HG03097 (cell line): ENCODE measurements at regions not wholly inside any gene's neighbourhood (a gene's known extent, or its start where the extent isn't known, plus 50 kb on each side); places are given as distances from the start of the nearest gene placed in this dataset.

ENCODE experiments used
- ATAC-seq: cut with Tn5 transposase; IDR thresholded peaks from one replicate; pipeline ENCODE4 v1.9.1; 2021; ENCODE audit not compliant: unreplicated experiment, low FRiP score

DNA sequence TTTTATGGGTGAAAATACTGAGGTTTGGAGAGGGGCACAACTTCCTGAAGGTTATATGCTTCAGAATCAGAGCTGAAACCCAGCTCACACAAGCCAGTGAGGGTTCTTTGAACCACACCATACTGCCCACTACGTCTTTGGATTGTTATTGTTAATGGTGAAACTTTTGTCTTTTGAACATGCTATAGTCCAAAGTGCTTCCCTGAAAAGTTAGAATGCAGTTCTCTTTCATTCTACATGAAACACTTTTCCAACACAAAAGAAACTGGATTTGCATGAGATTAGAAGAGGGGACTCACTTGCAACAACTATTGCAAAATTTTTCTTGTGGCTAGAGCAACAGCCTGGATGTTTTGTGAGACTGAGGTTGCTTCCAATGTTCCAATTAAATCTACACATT is 473.6 kb downstream of the SOX2 start:
- ATAC-seq = no peak

DNA sequence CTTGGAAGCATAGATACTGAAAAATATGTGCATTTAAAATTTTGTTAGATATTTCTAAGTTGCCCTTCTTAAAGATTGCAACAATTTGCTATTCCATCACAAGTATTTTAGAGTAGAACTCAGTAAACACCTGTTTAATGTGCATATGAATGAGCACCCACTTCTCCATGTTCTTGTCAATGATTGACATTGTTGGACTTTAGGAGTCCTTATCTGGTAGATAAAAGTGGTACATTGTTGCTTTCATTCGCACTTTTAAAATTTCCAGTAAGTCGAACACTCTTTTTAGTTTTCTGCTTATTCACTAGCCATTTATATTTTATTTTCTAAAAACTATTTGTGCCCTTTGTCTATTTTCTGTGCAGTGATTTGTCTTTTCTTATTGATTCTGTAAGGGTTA is 478.3 kb downstream of the SOX2 start:
- ATAC-seq = no peak

DNA sequence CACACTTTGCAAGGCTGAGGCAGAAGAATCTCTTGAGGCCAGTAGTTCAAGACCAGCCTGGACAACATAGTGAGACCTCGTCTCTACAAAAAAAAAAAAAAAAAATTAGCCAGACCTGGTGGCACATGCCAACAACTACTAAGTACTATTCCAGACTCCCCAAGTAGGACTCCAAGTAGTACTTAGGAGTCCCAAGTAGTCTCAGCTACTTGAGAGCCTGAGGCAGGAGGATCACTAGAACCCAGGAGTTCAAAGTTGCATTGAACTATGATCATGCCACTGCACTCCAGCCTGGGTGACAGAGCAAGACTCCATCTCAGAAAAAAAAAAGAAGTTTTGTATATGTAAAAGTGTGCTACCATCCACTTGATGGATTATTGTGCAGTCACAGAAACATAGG is 486.6 kb downstream of the SOX2 start:
- no peak for ATAC-seq

DNA sequence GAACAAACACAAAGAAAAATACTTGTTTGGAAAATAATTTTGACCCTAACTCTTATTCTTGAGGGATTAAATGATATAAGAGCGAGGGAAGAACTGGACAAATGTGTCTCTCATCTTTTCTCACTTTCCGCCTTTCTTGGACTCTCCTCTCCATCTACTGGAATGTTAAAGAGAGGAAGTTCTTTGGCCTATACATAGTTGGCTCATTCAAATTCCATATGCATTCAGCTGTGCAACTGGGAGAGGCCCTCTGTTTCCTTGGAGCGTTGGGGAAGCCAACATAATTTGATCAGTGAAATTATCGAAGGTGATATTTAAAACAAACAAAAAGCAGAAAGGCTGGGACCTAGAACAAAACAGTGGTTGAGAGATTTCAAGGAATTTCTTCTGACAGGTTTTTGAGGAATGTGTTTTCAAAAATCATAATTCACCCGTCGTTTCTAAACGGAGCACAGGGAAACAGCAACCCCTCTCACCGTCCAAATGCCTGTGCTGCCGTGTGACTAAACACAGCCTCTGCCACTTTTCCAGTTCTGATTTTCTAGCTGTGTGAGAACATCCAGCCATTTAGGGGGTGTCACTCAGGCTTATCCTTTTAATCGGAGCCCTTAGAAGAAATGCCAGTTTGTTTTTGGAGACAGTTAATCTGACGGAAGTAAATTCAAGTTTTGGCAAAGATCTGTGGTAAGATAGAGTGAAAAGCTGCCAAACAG is 489.9 kb downstream of the SOX2 start:
- no peak for ATAC-seq

DNA sequence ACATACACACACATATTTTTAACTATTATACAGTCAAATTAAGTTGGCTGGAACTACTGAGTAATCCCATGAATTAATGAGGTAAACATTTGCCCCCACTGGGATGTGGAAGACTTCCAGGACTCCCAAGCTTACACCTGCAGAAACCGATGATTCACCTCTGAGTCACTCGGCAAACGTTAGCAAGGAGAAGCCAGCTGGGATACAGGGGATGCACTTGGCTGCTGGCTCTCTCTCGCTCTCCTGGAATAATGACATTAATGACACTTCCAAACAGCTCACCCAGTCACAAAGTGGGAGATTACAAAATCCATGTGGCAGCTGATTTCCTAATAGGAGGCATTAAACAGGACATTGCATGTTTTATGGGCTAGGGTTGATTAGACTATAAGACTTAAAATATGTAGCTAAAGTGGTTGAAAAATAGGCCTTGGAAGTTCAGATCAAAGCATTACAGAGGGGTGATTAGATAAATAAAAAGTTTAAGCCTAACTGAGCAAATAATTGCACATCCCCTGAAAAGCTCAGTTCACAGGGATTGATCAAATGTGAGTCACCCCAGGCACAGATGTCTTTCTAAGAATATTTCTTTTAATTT is 500.9 kb downstream of the SOX2 start:
- ATAC-seq = no peak

DNA sequence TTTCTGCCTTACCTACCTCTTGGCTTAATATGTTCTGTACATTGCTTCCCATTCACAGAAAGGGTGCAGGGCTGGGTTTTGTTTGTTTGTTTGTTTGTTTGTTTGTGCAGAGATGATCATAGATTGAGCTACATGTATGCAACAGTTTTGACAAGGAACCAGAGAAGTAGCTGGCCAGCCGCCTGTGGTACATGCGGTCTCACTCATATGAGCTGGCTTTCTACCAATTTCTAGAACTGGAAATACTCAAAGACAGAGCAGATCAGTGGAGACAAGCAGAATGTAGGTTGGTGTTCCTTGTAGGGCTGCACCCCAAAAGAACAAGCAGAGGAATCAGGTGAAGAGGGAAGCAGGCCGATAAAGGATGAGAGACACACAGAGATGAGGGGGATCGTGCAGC is 502.7 kb downstream of the SOX2 start:
- no peak for ATAC-seq

DNA sequence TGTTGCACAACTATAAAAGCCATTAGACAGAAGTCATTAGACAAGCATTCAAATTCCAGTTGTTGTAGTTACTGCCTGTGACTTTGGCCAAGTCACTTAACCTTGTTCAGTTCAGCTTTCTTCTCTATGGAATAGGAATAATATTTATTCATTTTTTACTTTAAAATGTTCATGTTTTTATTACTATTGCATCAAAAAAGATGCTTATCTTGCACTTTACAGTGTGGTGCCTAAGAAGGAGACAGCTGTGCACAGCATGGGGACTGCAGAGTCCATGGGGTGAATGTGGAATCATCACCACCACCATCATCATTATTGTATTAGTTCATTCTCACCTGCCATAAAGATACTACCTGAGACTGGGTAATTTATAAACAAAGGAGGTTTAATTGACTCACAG is 504.2 kb downstream of the SOX2 start:
- ATAC-seq = no peak

DNA sequence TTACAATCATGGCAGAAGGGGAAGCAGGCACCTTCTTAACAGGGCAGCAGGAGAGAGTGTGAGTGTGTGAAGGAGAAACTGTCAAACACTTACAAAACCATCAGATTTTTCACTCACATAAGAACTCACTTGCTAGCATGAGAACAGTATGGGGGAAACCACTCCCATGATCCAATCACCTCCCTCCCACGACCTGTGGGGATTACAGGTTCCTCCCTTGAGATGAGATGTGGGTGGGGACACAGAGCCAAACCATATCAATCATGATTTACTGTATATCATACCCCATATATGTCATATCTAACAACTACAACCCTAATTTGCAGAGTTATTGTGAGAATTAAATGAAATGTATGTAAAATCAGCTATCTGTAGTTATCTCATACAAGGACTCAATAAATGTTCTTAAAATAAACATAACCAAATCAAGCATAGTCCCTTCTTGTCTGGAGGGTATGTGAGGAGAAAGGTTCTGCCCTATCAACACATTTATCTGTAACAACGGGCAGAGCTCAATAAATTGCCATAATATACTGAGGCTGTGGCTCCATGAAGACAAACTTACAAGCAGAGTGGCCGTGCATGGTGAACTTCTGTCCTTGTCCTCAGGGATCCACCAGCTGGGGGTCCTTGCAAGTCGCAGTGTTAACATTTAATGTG is 504.7 kb downstream of the SOX2 start:
- ATAC-seq = no peak

DNA sequence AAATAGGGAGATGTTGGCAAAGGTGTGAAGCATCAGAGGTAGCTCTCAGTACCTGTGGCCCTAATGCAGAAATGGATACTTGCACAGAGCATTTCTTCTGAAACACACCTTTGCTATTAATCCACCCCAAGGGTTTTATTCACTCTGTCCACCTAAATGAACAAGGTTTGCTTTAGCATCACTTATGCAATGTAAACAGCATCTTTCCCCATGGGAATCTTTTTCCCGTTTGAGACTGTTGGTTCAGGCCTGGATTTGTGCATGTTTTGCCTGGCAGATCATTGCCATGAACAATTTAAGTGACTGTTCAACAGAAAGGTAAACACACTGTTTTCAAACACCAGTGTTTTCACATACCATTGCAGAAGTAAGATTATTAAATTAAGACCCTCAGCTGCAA is 508.3 kb downstream of the SOX2 start:
- ATAC-seq = no peak

DNA sequence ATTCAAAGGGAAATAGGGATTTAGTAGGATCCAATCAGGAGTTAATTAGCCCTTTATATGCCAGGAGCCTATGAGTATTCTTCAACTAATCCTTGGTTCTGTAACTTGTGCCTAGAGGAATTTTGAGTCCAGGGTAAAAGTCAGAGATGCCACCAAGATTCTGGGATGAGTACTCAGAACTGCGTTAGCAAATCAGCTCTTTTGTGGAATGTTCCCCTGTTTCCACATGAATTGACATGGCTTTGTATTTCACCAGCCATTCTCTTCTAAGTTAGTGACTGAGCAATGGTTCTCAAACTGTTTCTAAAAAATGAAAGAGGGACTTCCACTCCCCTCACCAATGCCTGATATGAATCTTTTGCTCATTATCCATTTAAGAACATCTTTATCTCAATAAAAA is 508.7 kb downstream of the SOX2 start:
- no peak for ATAC-seq

DNA sequence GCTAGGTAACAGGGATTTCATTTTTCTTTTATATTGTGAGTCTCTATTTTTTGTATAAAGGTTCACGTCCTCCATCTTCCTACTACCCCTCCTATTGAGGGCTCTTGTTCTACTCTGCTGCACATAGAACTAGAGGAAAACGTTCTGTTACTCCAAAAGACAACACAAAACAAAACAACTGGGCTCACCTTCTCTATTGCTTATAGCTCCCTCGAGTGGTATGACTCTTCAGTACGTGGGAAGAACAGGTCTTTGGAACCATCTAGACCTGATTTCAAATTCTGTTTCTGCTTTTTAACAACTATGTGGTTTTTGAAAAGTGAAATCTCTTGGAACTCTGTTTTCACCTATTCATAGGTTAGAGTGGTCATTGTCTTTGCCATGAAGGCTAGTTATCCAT is 515.3 kb downstream of the SOX2 start:
- ATAC-seq = no peak

DNA sequence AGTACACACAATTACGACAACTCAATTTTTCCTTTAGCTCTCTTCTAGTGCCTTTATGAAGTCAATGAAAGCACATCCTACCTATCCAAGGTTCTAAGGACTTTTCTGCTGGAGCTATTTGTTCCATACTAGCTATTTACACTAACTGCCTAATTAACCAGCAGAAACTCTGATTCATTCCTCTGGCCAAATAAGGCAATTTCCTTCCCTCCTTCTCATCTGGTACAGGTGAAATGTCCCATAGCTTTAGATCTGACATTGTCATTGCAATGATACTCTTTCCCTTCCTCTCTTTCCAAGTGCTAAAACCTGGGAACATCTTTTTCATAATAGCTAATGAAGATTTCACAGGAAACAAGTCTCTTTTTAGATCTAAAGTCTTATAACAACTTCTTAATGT is 521.7 kb downstream of the SOX2 start:
- ATAC-seq = no peak

DNA sequence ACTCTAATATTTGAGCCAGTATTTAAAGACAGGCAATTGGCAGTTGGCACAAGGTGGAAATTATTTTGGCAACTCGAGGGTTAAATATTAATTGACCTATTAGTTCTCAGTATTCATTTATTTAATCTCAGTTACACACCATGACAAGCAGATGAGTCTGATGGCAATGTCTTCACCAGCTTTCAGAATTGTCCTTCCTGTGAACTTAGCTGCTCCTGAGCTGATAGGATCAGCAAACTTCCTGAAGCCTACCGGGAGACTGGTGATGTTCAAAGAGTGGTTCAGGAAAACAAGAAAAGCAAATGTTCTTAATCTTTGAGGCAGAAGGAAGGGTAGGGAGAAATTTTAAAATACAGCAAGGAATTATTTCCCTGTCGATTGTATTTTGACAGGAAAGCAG is 522.2 kb downstream of the SOX2 start:
- no peak for ATAC-seq

DNA sequence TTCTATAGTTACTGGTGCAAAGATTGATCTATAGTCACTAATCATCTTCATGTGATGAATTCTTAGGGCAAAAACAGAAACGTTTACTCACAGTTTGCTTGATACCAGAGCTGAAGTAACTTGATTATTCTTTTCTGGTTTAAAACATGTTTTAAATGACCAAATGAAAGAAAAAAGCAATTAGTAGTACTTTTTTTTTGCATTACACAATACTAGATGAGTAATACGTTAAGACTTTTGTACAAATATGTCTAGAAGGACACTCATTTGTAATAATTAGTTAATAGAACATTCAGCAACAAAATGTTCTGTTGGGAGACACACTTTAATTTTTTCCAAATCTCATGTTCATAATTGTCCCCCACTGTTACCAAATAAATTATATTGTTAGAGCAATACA is 523.2 kb downstream of the SOX2 start:
- no peak for ATAC-seq

DNA sequence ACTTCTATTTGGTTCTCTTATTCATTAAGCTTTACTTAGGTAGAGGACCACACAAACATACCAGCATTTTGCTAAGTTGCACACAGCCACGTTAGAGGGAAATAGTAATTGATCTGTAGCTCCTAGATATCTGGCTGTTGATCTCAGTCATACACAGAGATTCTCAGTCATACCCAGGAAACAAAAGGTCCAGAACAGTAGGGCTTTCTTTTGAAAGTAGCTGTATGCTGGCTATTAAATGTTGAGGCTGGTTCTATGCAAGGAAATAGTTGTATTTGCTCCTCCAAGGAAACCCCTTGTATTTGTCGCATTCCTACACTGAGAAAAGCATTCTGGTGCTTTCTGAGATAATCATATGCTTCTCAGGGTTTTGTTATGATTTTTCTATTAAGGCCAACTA is 523.8 kb downstream of the SOX2 start:
- no peak for ATAC-seq

DNA sequence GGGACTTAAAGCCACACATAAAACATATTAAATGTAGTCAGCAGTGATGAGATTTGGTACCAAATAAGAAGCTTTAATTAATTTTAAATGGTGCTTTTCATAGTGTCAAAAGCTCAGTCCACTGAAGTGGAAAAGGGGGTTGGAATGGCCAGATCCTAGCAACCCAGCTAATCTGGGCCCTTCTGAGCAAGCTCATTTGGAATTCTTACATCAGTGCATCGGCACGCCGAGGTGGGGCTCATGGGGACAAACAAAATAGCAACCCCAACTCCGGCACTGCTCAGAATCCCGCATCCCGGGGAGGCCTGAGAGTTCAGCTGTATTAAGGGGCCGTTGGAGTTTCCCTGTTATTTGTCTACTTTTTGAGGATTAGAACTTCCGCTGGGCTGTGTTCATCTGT is 526.4 kb downstream of the SOX2 start:
- no peak for ATAC-seq

DNA sequence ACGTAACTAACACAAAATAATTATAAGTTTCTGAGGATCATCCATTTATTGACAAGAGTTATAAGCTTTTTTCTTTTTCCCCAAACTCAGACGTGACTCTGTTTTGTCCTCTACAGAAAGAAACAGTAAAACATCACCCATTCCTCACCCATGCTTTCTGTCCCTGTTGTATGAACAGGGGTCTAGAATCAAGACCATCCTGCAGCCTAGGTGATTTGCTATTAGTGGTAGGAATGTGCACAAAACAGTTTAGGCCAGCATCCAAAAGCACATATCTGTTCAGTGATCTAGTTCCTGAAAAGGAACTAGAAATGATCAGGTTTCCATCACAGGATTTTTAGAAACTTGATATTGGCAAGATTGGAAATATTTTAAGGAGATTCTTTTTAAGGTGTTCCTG is 527.6 kb downstream of the SOX2 start:
- no peak for ATAC-seq

DNA sequence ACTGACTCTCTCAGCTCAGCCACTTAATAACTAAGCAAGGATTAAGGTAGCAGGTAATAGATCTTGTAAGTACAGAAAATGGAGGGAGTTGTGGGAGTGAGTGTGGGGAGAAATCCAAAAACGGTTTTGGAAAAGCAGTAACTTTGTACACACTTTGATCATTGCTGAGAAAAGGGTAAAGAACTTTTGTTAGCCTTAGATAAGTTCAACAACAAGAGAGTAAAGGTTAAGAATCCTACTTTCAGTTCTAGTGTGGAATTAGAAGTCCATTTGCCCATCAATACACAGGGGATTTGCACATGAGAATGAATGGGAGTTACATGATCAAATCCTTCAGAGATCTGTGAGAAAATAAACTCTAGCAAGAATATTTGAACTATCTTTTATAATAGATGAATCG is 528.7 kb downstream of the SOX2 start:
- ATAC-seq = no peak

DNA sequence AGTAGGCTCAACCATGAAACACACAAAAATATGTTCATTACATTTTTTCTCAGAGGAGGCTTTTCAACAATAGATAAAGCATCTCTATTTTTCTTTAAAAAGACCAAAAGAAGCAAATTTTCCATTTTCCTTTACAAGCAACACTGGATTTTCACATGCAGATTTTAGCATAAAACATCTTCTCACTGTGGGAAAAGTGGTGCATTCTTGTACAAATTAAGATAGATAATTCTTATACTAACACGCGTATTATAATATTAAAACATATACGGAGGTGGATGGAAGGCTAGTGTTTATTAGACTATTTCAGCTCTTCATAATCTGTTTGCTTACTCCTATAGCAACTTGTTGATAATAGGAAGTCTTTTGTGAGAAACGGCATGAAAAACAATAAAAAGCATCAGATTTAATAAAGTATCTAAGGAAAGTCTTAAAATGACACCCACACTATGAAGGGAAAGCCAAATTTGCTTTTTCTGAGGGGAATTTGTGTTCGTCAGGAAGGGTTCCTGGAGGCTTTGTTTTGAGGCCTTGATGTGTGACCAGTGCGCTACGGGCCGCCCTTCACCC is 529.6 kb downstream of the SOX2 start:
- ATAC-seq = no peak

DNA sequence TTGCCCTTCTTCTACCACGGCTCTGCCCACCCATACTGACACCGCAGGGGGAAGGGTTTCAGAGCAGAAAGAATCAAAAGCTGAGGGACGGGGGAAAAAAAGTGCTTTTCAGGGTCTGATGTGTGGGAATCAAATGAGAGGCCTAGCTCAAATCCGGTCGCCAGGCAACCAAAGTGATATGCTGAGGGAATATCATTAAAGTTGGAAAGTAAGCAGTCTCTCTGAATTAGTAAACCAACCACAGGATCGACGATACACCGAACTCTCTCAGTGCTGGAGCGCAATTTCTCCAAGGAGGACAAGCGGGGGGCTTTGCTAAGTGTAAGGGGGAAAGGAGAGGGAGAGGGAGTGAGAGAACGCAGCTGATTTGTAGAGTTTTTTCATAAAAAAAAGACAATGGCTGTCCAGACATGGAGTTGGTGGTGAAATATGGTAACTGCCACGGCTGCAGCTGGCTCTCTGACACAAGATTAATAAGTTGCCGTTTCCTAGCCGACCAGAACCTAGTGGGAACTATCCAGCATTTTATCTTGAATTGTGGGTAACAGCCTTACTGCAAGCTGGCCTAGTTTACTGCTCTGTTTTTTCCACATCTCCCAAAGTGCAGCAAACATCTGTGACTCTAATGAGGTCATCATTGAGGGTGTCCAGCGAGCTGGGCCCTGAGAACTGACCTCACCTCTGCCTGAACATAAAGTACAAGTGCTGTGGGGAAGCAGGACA is 530.2 kb downstream of the SOX2 start:
- ATAC-seq = no peak

DNA sequence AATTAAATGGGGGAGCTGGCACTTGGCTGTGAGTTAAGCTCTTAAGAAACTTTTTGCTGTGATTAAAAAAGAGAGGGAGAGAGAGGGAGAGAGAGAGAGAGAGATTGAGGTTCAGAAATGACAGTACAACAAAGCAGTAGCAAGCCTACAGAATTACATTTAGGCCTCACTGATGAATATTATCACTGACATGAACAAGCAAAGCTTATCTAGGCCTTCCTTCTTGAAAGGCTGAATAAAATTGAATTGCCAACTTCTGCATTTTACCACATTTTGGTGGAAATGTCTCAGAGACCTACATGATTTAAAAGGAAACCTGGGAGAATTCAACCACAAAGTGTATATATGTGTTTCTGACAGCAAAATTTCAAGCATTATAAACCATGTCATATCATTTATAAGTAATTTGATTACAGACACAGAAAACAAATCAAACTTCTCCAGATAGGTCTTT is 530.8 kb downstream of the SOX2 start:
- ATAC-seq = no peak
